HEK293 (cell line): ENCODE measurements at regions not wholly inside any gene's neighbourhood (a gene's known extent, or its start where the extent isn't known, plus 50 kb on each side); places are given as distances from the start of the nearest gene placed in this dataset.

Source experiments
- CTCF ChIA-PET: fragments of 350-600 bp; formaldehyde crosslinking; extraction: SDS; loops from one replicate; lab custom pipeline; 2021; ENCODE audit warnings: antibody characterized with exemption; lab: Yijun Ruan, JAX
- POLR2A ChIA-PET: fragments of 300-600 bp; formaldehyde crosslinking; extraction: SDS; loops from one replicate; lab custom pipeline; 2020; ENCODE audit warnings: antibody characterized with exemption, inconsistent platforms; lab: Yijun Ruan, JAX
- H3K27ac ChIP-seq: fragments of 200-500 bp; sonication (Bioruptor generic); 2 replicates; pipeline ENCODE4 v1.5.1; 2014; ENCODE audit warnings: low read depth, low read length, control low read depth, inconsistent platforms; ENCODE audit errors: extremely low read depth
- H3K36me3 ChIP-seq, 2 experiments: fragments of 200-500 bp in 1 of 2; sonication (Bioruptor generic) in 1 of 2; 1 replicate in 1 of 2; 2 replicates in 1 of 2; pipeline ENCODE4 v1.5.1; 2014 to 2017; ENCODE audit warnings: inconsistent platforms in 2 of 2, low read length in 2 of 2; ENCODE audit not compliant: control insufficient read depth in 2 of 2, insufficient read depth in 1 of 2
- H3K4me1 ChIP-seq: fragments of 200-500 bp; sonication (Bioruptor generic); 2 replicates; pipeline ENCODE4 v1.5.1; 2014; ENCODE audit warnings: mild to moderate bottlenecking, low read length, inconsistent platforms; ENCODE audit not compliant: control insufficient read depth, insufficient read depth
- H3K4me3 ChIP-seq: 2 replicates; pipeline ENCODE4 v1.5.1; 2011; ENCODE audit warnings: low read depth, mild to moderate bottlenecking, control low read depth, low read length, moderate library complexity
- H3K9me3 ChIP-seq: fragments of 200-500 bp; sonication (Bioruptor generic); 2 replicates; pipeline ENCODE4 v1.5.1; 2014; ENCODE audit warnings: low read depth, low read length, inconsistent platforms; ENCODE audit not compliant: control insufficient read depth, insufficient read depth
- GFI1B ChIP-seq: fragments of 450-650 bp; formaldehyde crosslinking; IDR thresholded peaks from 2 replicates; pipeline ENCODE4 v1.5.1; 2016; ENCODE audit warnings: missing biosample characterization, missing genetic modification characterization
- GLIS1 ChIP-seq: fragments of 450-650 bp; formaldehyde crosslinking; IDR thresholded peaks from 2 replicates; pipeline ENCODE4 v1.5.1; 2016; ENCODE audit warnings: missing biosample characterization, missing genetic modification characterization
- HOXA7 ChIP-seq: sonication (generic); formaldehyde crosslinking; IDR thresholded peaks from 2 replicates; pipeline ENCODE4 v1.8.1; 2022; ENCODE audit warnings: missing genetic modification reagents, borderline replicate concordance
- KLF7 ChIP-seq: fragments of 450-650 bp; formaldehyde crosslinking; IDR thresholded peaks from 2 replicates; pipeline ENCODE4 v1.5.1; 2016; ENCODE audit warnings: missing biosample characterization, missing genetic modification characterization, borderline replicate concordance
- REPIN1 ChIP-seq: fragments of 450-650 bp; formaldehyde crosslinking; IDR thresholded peaks from 2 replicates; pipeline ENCODE4 v1.5.1; 2017; ENCODE audit warnings: missing biosample characterization, missing genetic modification characterization, low read depth
- TCF7L2 ChIP-seq: IDR thresholded peaks from 2 replicates; pipeline ENCODE4 v1.6.1; 2011; ENCODE audit warnings: low read depth, mild to moderate bottlenecking, inconsistent platforms, low read length, moderate library complexity, borderline replicate concordance
- ZFHX2 ChIP-seq: fragments of 450-650 bp; formaldehyde crosslinking; conservative IDR thresholded peaks from 2 replicates; pipeline ENCODE4 v1.5.1; 2016; ENCODE audit warnings: missing biosample characterization, missing genetic modification characterization
- ZFP69B ChIP-seq: fragments of 450-650 bp; formaldehyde crosslinking; IDR thresholded peaks from 2 replicates; pipeline ENCODE4 v1.5.1; 2016; ENCODE audit warnings: missing biosample characterization, missing genetic modification characterization
- ZNF114 ChIP-seq: fragments of 450-650 bp; formaldehyde crosslinking; IDR thresholded peaks from 2 replicates; pipeline ENCODE4 v1.5.0; 2017; ENCODE audit warnings: missing biosample characterization, missing genetic modification characterization
- ZNF214 ChIP-seq: fragments of 450-650 bp; formaldehyde crosslinking; IDR thresholded peaks from 2 replicates; pipeline ENCODE4 v1.5.1; 2017; ENCODE audit warnings: missing biosample characterization, mild to moderate bottlenecking, missing genetic modification characterization, borderline replicate concordance
- ZNF23 ChIP-seq: fragments of 450-650 bp; formaldehyde crosslinking; IDR thresholded peaks from 2 replicates; pipeline ENCODE4 v1.5.1; 2016; ENCODE audit warnings: missing biosample characterization, missing genetic modification characterization, borderline replicate concordance
- ZNF248 ChIP-seq: fragments of 450-650 bp; formaldehyde crosslinking; IDR thresholded peaks from 2 replicates; pipeline ENCODE4 v1.5.1; 2017; ENCODE audit warnings: missing biosample characterization, missing genetic modification characterization
- ZNF311 ChIP-seq: fragments of 450-650 bp; formaldehyde crosslinking; IDR thresholded peaks from 2 replicates; pipeline ENCODE4 v1.5.1; 2017; ENCODE audit warnings: missing biosample characterization, missing genetic modification characterization, borderline replicate concordance
- ZNF416 ChIP-seq: fragments of 450-650 bp; formaldehyde crosslinking; IDR thresholded peaks from 2 replicates; pipeline ENCODE4 v1.5.1; 2016; ENCODE audit warnings: missing biosample characterization, missing genetic modification characterization
- ZNF433 ChIP-seq: fragments of 450-650 bp; formaldehyde crosslinking; IDR thresholded peaks from 2 replicates; pipeline ENCODE4 v1.5.1; 2016; ENCODE audit warnings: missing biosample characterization, missing genetic modification characterization, low read depth
- ZNF510 ChIP-seq: fragments of 450-650 bp; formaldehyde crosslinking; IDR thresholded peaks from 2 replicates; pipeline ENCODE4 v1.5.1; 2018; ENCODE audit warnings: mild to moderate bottlenecking, missing genetic modification characterization, missing biosample characterization; ENCODE audit not compliant: insufficient replicate concordance
- ZNF596 ChIP-seq: fragments of 450-650 bp; IDR thresholded peaks from 2 replicates; pipeline ENCODE4 v1.5.0; 2018; ENCODE audit warnings: missing biosample characterization, mild to moderate bottlenecking, missing genetic modification characterization, moderate library complexity
- ZNF626 ChIP-seq: fragments of 450-650 bp; sonication (Bioruptor Pico); formaldehyde crosslinking; IDR thresholded peaks from 2 replicates; pipeline ENCODE4 v1.5.1; 2018; ENCODE audit warnings: missing biosample characterization, missing genetic modification characterization, inconsistent platforms
- ZNF670 ChIP-seq: fragments of 450-650 bp; formaldehyde crosslinking; IDR thresholded peaks from 2 replicates; pipeline ENCODE4 v1.5.1; 2016; ENCODE audit warnings: missing biosample characterization, missing genetic modification characterization, low read depth
- ZNF785 ChIP-seq: fragments of 450-650 bp; formaldehyde crosslinking; IDR thresholded peaks from 2 replicates; pipeline ENCODE4 v1.5.1; 2016; ENCODE audit warnings: missing biosample characterization, missing genetic modification characterization
- ZNF792 ChIP-seq: fragments of 450-650 bp; formaldehyde crosslinking; IDR thresholded peaks from 2 replicates; pipeline ENCODE4 v1.5.1; 2016; ENCODE audit warnings: missing biosample characterization, missing genetic modification characterization
- TF ChIP-seq, protein P1 (sequence below): fragments of 450-650 bp; formaldehyde crosslinking; IDR thresholded peaks from 2 replicates; pipeline ENCODE4 v1.5.1; 2016; ENCODE audit warnings: missing biosample characterization, missing genetic modification characterization
- TF ChIP-seq, protein P2 (sequence below): fragments of 450-650 bp; formaldehyde crosslinking; conservative IDR thresholded peaks from 2 replicates; pipeline ENCODE4 v1.5.1; 2016; ENCODE audit warnings: low read depth, missing biosample characterization, missing genetic modification characterization
- TF ChIP-seq, protein P3 (sequence below): fragments of 450-650 bp; formaldehyde crosslinking; IDR thresholded peaks from 2 replicates; pipeline ENCODE4 v1.5.1; 2016; ENCODE audit warnings: missing biosample characterization, missing genetic modification characterization, low read depth
- TF ChIP-seq, protein P4 (sequence below): fragments of 450-650 bp; formaldehyde crosslinking; IDR thresholded peaks from 2 replicates; pipeline ENCODE4 v1.5.1; 2016; ENCODE audit warnings: missing biosample characterization, missing genetic modification characterization

DNA sequence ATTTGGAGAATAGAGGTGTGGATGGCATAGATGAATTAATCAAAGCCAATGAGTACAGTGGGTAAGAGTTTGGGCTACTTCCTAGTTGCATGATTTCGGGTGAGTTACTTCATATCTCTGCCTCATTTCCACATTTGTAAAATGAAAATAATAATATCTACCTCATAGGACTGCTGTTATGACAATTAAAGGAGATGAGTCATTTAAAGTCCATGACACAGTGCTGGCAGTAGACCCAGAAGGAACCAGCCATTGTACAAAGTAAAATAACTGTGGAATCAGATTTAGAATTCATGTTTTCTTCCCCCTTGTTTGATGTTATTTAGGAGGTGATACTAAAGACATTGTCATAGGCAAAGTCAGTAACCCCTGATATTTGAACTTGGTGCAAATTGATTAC is 139.5 kb upstream of the SLC27A6 start (continued):
- TF ChIP-seq TCF7L2 (no peak), ZNF23 (no peak), ZNF596 (tag by site-specific recombination) (no peak), ZNF626 (tag by site-specific recombination) (no peak), ZFHX2 (tag by site-specific recombination) (no peak)

DNA sequence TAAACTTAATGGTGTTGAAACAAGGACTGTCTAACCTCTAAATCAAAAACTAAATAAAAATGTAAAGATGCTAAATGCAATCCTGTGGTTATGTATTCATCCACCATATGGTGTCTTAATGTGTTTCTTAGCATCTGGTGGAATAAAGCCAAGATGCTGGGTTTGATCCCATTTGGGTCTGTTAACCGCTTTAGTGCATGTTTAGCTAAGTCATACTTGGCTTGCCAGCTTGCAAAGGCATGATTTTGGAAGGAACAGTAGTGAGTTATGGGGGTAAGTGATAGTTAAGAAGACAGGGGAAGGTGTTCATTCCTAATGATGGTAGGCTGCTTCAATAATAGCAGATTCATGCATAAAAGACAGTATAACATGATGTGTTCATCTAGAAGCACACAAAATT is 139.0 kb upstream of the SLC27A6 start:
- Histone ChIP-seq H3K36me3 (no peaks in the 10 kb centered on the region), H3K9me3 (no peaks in the 10 kb centered on the region), H3K4me3 (no peak overlapping the region), H3K4me1 (peaks cover 3% of the 10 kb centered on the region; the same call in 1 of the 2 replicates), H3K27ac (no peak overlapping the region)
- CTCF ChIA-PET: no interaction called here
- POLR2A ChIA-PET: no interaction called here
- TF ChIP-seq GFI1B (tag by site-specific recombination) (no peak), GLIS1 (no peak), ZNF433 (tag by site-specific recombination) (no peak), ZNF114 (tag by site-specific recombination) (no peak), ZNF510 (no peak), ZNF416 (no peak), ZNF792 (tag by site-specific recombination) (no peak), REPIN1 (tag by site-specific recombination) (no peak), ZNF311 (no peak), ZNF214 (no peak), ZNF248 (tag by site-specific recombination) (no peak), KLF7 (tag by site-specific recombination) (no peak), ZNF785 (no peak), ZFP69B (tag by site-specific recombination) (no peak), ZNF670 (tag by site-specific recombination) (no peak), HOXA7 (CRISPR knock-in tag) (no peak)
- TF ChIP-seq, protein P1, sequence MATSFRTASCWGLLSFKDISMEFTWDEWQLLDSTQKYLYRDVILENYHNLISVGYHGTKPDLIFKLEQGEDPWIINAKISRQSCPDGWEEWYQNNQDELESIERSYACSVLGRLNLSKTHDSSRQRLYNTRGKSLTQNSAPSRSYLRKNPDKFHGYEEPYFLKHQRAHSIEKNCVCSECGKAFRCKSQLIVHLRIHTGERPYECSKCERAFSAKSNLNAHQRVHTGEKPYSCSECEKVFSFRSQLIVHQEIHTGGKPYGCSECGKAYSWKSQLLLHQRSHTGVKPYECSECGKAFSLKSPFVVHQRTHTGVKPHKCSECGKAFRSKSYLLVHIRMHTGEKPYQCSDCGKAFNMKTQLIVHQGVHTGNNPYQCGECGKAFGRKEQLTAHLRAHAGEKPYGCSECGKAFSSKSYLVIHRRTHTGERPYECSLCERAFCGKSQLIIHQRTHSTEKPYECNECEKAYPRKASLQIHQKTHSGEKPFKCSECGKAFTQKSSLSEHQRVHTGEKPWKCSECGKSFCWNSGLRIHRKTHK (tag by site-specific recombination): no peak
- TF ChIP-seq, protein P2, sequence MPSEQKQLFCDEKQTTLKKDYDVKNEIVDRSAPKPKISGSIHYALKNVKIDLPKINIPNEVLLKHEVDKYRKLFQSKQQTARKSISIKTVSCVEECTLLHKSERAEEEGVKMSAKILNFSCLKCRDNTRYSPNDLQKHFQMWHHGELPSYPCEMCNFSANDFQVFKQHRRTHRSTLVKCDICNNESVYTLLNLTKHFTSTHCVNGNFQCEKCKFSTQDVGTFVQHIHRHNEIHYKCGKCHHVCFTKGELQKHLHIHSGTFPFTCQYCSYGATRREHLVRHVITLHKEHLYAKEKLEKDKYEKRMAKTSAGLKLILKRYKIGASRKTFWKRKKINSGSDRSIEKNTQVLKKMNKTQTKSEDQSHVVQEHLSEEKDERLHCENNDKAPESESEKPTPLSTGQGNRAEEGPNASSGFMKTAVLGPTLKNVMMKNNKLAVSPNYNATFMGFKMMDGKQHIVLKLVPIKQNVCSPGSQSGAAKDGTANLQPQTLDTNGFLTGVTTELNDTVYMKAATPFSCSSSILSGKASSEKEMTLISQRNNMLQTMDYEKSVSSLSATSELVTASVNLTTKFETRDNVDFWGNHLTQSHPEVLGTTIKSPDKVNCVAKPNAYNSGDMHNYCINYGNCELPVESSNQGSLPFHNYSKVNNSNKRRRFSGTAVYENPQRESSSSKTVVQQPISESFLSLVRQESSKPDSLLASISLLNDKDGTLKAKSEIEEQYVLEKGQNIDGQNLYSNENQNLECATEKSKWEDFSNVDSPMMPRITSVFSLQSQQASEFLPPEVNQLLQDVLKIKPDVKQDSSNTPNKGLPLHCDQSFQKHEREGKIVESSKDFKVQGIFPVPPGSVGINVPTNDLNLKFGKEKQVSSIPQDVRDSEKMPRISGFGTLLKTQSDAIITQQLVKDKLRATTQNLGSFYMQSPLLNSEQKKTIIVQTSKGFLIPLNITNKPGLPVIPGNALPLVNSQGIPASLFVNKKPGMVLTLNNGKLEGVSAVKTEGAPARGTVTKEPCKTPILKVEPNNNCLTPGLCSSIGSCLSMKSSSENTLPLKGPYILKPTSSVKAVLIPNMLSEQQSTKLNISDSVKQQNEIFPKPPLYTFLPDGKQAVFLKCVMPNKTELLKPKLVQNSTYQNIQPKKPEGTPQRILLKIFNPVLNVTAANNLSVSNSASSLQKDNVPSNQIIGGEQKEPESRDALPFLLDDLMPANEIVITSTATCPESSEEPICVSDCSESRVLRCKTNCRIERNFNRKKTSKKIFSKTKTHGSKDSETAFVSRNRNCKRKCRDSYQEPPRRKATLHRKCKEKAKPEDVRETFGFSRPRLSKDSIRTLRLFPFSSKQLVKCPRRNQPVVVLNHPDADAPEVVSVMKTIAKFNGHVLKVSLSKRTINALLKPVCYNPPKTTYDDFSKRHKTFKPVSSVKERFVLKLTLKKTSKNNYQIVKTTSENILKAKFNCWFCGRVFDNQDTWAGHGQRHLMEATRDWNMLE (tag by site-specific recombination): no peak
- TF ChIP-seq, protein P3, sequence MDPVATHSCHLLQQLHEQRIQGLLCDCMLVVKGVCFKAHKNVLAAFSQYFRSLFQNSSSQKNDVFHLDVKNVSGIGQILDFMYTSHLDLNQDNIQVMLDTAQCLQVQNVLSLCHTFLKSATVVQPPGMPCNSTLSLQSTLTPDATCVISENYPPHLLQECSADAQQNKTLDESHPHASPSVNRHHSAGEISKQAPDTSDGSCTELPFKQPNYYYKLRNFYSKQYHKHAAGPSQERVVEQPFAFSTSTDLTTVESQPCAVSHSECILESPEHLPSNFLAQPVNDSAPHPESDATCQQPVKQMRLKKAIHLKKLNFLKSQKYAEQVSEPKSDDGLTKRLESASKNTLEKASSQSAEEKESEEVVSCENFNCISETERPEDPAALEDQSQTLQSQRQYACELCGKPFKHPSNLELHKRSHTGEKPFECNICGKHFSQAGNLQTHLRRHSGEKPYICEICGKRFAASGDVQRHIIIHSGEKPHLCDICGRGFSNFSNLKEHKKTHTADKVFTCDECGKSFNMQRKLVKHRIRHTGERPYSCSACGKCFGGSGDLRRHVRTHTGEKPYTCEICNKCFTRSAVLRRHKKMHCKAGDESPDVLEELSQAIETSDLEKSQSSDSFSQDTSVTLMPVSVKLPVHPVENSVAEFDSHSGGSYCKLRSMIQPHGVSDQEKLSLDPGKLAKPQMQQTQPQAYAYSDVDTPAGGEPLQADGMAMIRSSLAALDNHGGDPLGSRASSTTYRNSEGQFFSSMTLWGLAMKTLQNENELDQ (tag by site-specific recombination): no peak
- TF ChIP-seq, protein P4, sequence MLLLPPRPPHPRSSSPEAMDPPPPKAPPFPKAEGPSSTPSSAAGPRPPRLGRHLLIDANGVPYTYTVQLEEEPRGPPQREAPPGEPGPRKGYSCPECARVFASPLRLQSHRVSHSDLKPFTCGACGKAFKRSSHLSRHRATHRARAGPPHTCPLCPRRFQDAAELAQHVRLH (tag by site-specific recombination): no peak
